ENCODE measurements at regions not wholly inside any gene's neighbourhood (a gene's known extent, or its start where the extent isn't known, plus 50 kb on each side); places are given as distances from the start of the nearest gene placed in this dataset.

- TF ChIP-seq POLR2A (IDR thresholded peaks at IDR 0.05) (no peak), CTCF (IDR thresholded peaks at IDR 0.05) (no peak)
These were observed 115.2 kb upstream of the OTUD4 start for GRCh38 chr4:145295547-145295946.
